ENCODE measurements at regions not wholly inside any gene's neighbourhood (a gene's known extent, or its start where the extent isn't known, plus 50 kb on each side); places are given as distances from the start of the nearest gene placed in this dataset.

- WGBS (ENCODE audit: insufficient coverage, low coverage, missing lambda C conversion rate), result 0% methylated on average over 2 of the region's 2 CpGs
- Histone ChIP-seq H3K27ac (ENCODE audit: extremely low read depth, low read depth, low read length) (no peak overlapping the region), H3K4me2 (ENCODE audit: insufficient read depth, low read length) (no peak overlapping the region), H4K20me1 (replicated peaks; ENCODE audit: control insufficient read depth, insufficient read depth, low read length) (no peaks in the 10 kb centered on the region), H3K36me3 (ENCODE audit: control insufficient read depth, insufficient read depth, low read length) (no peaks in the 10 kb centered on the region), H3K27me3 (ENCODE audit: control insufficient read depth in 2 of 2, insufficient read depth in 2 of 2, low read length in 2 of 2) (no peaks in the 10 kb centered on the region), H2AFZ (ENCODE audit: low read depth, low read length) (no peak overlapping the region), H3K9ac (ENCODE audit: insufficient read depth in 1 of 2, low read depth in 2 of 2, low read length in 2 of 2) (no peak overlapping the region), H3K4me1 (replicated peaks in 1 of 2; ENCODE audit: control insufficient read depth in 2 of 2, insufficient read depth in 2 of 2, low read length in 2 of 2) (no peaks in the 10 kb centered on the region), H3K9me1 (ENCODE audit: control insufficient read depth, insufficient read depth, low read length) (no peaks in the 10 kb centered on the region), H3K4me3 (no peak overlapping the region), H3K9me3 (replicated peaks; ENCODE audit: control insufficient read depth, insufficient read depth, low read depth, low read length) (peaks cover 1% of the 10 kb centered on the region; the same call in 1 of the 2 replicates), H3K79me2 (ENCODE audit: control insufficient read depth, insufficient read depth, low read length) (no peaks in the 10 kb centered on the region)
- no peak for TF ChIP-seq ZNF655 (CRISPR knock-in tag; IDR thresholded peaks at IDR 0.05)
- DNase-seq (ENCODE audit: extremely low read depth in 1 of 4, low spot score in 3 of 4), result no peak
- POLR2A ChIA-PET, result no interaction called here
- intact Hi-C loops (cut with micrococcal nuclease), result no loop called here
- FAIRE-seq, result no peak
- ATAC-seq, result no peak
- in situ Hi-C loops (cut with MboI), result no loop called here
- CTCF ChIA-PET (ENCODE audit: low intra/inter-chr PET ratio), result no interaction called here
- BruUV-seq (replicated peaks), result no TSS peak
These were observed 965.1 kb upstream of the HS3ST1 start for GRCh38 chr4:12393631-12394262.

GRCh38 chr4:12389604-12390003 lies 960.9 kb upstream of the HS3ST1 start:
- WGBS (ENCODE audit: insufficient coverage, low coverage, missing lambda C conversion rate), result 4% methylated on average over 2 of the region's 2 CpGs
- no TSS peak for BruUV-seq (replicated peaks)
- Histone ChIP-seq H3K9me3 (replicated peaks; ENCODE audit: control insufficient read depth, insufficient read depth, low read depth, low read length) (peaks cover 1% of the 10 kb centered on the region; the same call in 1 of the 2 replicates), H3K27me3 (ENCODE audit: control insufficient read depth in 2 of 2, insufficient read depth in 2 of 2, low read length in 2 of 2) (no peaks in the 10 kb centered on the region), H3K4me1 (replicated peaks in 1 of 2; ENCODE audit: control insufficient read depth in 2 of 2, insufficient read depth in 2 of 2, low read length in 2 of 2) (no peaks in the 10 kb centered on the region), H3K79me2 (ENCODE audit: control insufficient read depth, insufficient read depth, low read length) (no peaks in the 10 kb centered on the region), H3K4me2 (ENCODE audit: insufficient read depth, low read length) (no peak overlapping the region), H4K20me1 (replicated peaks; ENCODE audit: control insufficient read depth, insufficient read depth, low read length) (no peaks in the 10 kb centered on the region), H3K36me3 (ENCODE audit: control insufficient read depth, insufficient read depth, low read length) (no peaks in the 10 kb centered on the region), H3K27ac (ENCODE audit: extremely low read depth, low read depth, low read length) (no peak overlapping the region), H3K9me1 (ENCODE audit: control insufficient read depth, insufficient read depth, low read length) (no peaks in the 10 kb centered on the region), H3K4me3 (no peak overlapping the region), H3K9ac (ENCODE audit: insufficient read depth in 1 of 2, low read depth in 2 of 2, low read length in 2 of 2) (no peak overlapping the region), H2AFZ (ENCODE audit: low read depth, low read length) (no peak overlapping the region)
- no peak for FAIRE-seq
- intact Hi-C loops (cut with micrococcal nuclease), result no loop called here
- CTCF ChIA-PET (ENCODE audit: low intra/inter-chr PET ratio), result no interaction called here
- DNase-seq (ENCODE audit: extremely low read depth in 1 of 4, low spot score in 3 of 4), result no peak
- in situ Hi-C loops (cut with MboI), result no loop called here
- POLR2A ChIA-PET, result no interaction called here
- no peak for ATAC-seq
- TF ChIP-seq EP300 (IDR thresholded peaks at IDR 0.05; ENCODE audit: low read length) (no peak), HBP1 (CRISPR knock-in tag; IDR thresholded peaks at IDR 0.05) (no peak), ZBED1 (IDR thresholded peaks at IDR 0.05) (no peak), TAF9B (IDR thresholded peaks at IDR 0.05; ENCODE audit: partially characterized antibody) (no peak), ZNF76 (CRISPR knock-in tag; IDR thresholded peaks at IDR 0.05; ENCODE audit: borderline replicate concordance) (no peak), MED1 (CRISPR knock-in tag; IDR thresholded peaks at IDR 0.05; ENCODE audit: borderline replicate concordance) (no peak), FOXA3 (CRISPR knock-in tag; conservative IDR thresholded peaks at IDR 0.05 in 1 of 2, IDR thresholded peaks at IDR 0.05 in 1 of 2) (no peak), LEF1 (IDR thresholded peaks at IDR 0.05) (no peak), CBX8 (IDR thresholded peaks at IDR 0.05; ENCODE audit: borderline replicate concordance, extremely low read depth, low read depth, low read length, poor library complexity, severe bottlenecking) (no peak), POLR2AphosphoS5 (IDR thresholded peaks at IDR 0.05; ENCODE audit: control insufficient read depth, insufficient read depth, low read depth, low read length) (no peak), PHF21A (IDR thresholded peaks at IDR 0.05; ENCODE audit: borderline replicate concordance, low read depth) (no peak), ZNF766 (CRISPR knock-in tag; conservative IDR thresholded peaks at IDR 0.05) (no peak)

Data from K562 (cell line).